ENCODE measurements at regions not wholly inside any gene's neighbourhood (a gene's known extent, or its start where the extent isn't known, plus 50 kb on each side); places are given as distances from the start of the nearest gene placed in this dataset. TPM values are rescaled to one million over a fixed set of nuclear protein-coding genes. Genes with fewer than 3 reads are reported as not detected.
A peak's percentile ranks its signal among the peaks of the same experiment; 100 is the strongest.
"Not testable (repeated sequence)": the region's sequence is repeated elsewhere in the genome, so short reads cannot be mapped to it uniquely, and the experiment has no call there.

- not testable (repeated sequence) for H2BK5ac ChIP-seq (ENCODE audit: low read length); H2BK12ac ChIP-seq (ENCODE audit: low read length); H3K79me1 ChIP-seq (ENCODE audit: low read depth, low read length); H3K18ac ChIP-seq (ENCODE audit: low read length); H2AK5ac ChIP-seq (ENCODE audit: low read depth, low read length); H3K9ac ChIP-seq (ENCODE audit: low read depth, low read length, poor library complexity); H4K8ac ChIP-seq (ENCODE audit: low read depth, low read length); H3K4me3 ChIP-seq (ENCODE audit: low read length in 2 of 2); H2BK15ac ChIP-seq (ENCODE audit: low read length); H2BK120ac ChIP-seq (ENCODE audit: low read depth, low read length); H3K4ac ChIP-seq (ENCODE audit: low read length); H3K36me3 ChIP-seq (replicated peaks in 1 of 2; ENCODE audit: control insufficient read depth in 2 of 2, insufficient read depth in 2 of 2, low read length in 2 of 2); H3K4me2 ChIP-seq (ENCODE audit: insufficient read depth, low read length, poor library complexity, severe bottlenecking); H3K14ac ChIP-seq (ENCODE audit: low read length); H3K4me1 ChIP-seq (ENCODE audit: control insufficient read depth in 2 of 2, insufficient read depth in 1 of 2, low read depth in 1 of 2, low read length in 2 of 2); H3K27me3 ChIP-seq (ENCODE audit: control insufficient read depth in 3 of 3, insufficient read depth in 3 of 3, low read depth in 1 of 3, low read length in 3 of 3); H3K27ac ChIP-seq (replicated peaks; ENCODE audit: low read length); H3K9me3 ChIP-seq (replicated peaks in 1 of 2; ENCODE audit: control insufficient read depth in 2 of 2, insufficient read depth in 1 of 2, low read depth in 1 of 2, low read length in 2 of 2); H2AFZ ChIP-seq (ENCODE audit: low read length); H4K91ac ChIP-seq (ENCODE audit: low read depth, low read length, poor library complexity); DNase-seq (ENCODE audit: low spot score)
- H3K23ac ChIP-seq (ENCODE audit: low read depth, low read length, poor library complexity) = peak overlapping the region; percentile 55
- WGBS, 2 donors (ENCODE audit: extremely low coverage in 2 of 2, insufficient read length in 2 of 2, insufficient replicate concordance in 1 of 2) = no CpG with 5 or more reads among the region's 7 CpGs
Observed at GRCh38 chr6:28848756-28849155, 75.0 kb downstream of the TRIM27 start.

Small RNAs in the stretch of these regions (small RNA-seq; reads per million reads assigned to genes)
- gene AL121932.1 (ENCODE audit: insufficient read depth) = not detected

All from neuronal stem cell (in vitro differentiated cells).